ENCODE measurements at regions not wholly inside any gene's neighbourhood (a gene's known extent, or its start where the extent isn't known, plus 50 kb on each side); places are given as distances from the start of the nearest gene placed in this dataset.

DNA sequence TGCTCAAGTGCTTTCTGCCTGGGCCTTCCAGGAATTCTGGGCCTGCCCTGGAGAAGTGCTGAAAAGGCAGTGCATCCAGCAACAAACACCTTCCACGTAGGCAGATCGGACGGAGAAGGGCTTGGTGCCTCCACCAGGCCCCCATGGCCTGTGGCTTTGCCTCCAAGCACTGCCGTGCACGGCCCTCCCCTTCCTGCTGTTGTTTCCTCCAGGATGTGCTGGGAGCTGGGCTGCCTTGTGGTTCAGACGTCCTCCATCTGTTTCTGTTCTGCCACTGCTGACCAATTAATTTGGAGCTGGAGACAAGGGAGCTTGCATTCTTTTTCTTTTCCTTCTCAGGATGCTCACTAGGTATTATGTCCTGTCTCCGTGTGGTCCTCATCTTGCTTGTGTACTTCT, 197.0 kb downstream of the HRH4 start:
- no peak overlapping the region for H2BK120ac ChIP-seq (replicated peaks; ENCODE audit: low read depth, low read length)
- no peak overlapping the region for H2BK15ac ChIP-seq (ENCODE audit: low read length)
- H4K8ac ChIP-seq (ENCODE audit: extremely low read depth, insufficient read depth, low read length) = no peak overlapping the region; the same call in 1 of the 2 replicates
- WGBS, 2 experiments (ENCODE audit: extremely low coverage in 1 of 2, insufficient coverage in 1 of 2, insufficient read length in 1 of 2, insufficient replicate concordance in 2 of 2, low coverage in 1 of 2, low lambda C conversion rate in 2 of 2, missing lambda C conversion rate in 1 of 2) = 88% methylated on average over 7 of the region's 7 CpGs; no CpG with 5 or more reads in 1 of the 2 experiments
- no peak overlapping the region for H3K14ac ChIP-seq (ENCODE audit: insufficient read length)
- no peaks in the 10 kb centered on the region; a peak in 1 of 7 replicates for H3K27me3 ChIP-seq (replicated peaks in 1 of 4; ENCODE audit: control insufficient read depth in 3 of 4, extremely low read depth in 1 of 4, insufficient read depth in 3 of 4, low read length in 3 of 4)
- H4K20me1 ChIP-seq (replicated peaks in 1 of 2; ENCODE audit: control insufficient read depth in 1 of 2, insufficient read depth in 2 of 2, low read length in 2 of 2) = no peaks in the 10 kb centered on the region
- H2BK12ac ChIP-seq (ENCODE audit: low read depth, low read length) = no peak overlapping the region
- no peak overlapping the region for H3K56ac ChIP-seq (replicated peaks; ENCODE audit: insufficient read length, low read depth, low read length)
- no peaks in the 10 kb centered on the region for H3K79me2 ChIP-seq (ENCODE audit: control insufficient read depth in 1 of 2, insufficient read depth in 2 of 2, low read length in 2 of 2)
- H2AFZ ChIP-seq (ENCODE audit: low read length) = no peak overlapping the region
- H3K4me3 ChIP-seq (ENCODE audit: extremely low read depth in 1 of 4, insufficient read depth in 2 of 4, low read depth in 3 of 4, low read length in 4 of 4) = no peak overlapping the region
- no peak overlapping the region for H3K4me2 ChIP-seq (ENCODE audit: insufficient read depth in 1 of 2, low read depth in 2 of 2, low read length in 2 of 2)
- H3K23ac ChIP-seq (ENCODE audit: insufficient read length) = no peak overlapping the region
- H3K9me3 ChIP-seq (ENCODE audit: insufficient read depth in 2 of 2, low read depth in 1 of 2, low read length in 1 of 2) = no peaks in the 10 kb centered on the region
- no peaks in the 10 kb centered on the region for H3K36me3 ChIP-seq (ENCODE audit: control insufficient read depth in 2 of 4, insufficient read depth in 4 of 4, low read length in 3 of 4)
- H3K18ac ChIP-seq (ENCODE audit: extremely low read depth, low read length) = no peak overlapping the region
- no peak overlapping the region for H2BK5ac ChIP-seq (ENCODE audit: low read depth, low read length)
- no peak overlapping the region for H3K4ac ChIP-seq (replicated peaks; ENCODE audit: insufficient read length, low read depth, low read length)
- H2BK20ac ChIP-seq (ENCODE audit: low read length) = no peak overlapping the region
- no peak overlapping the region for H4K91ac ChIP-seq (replicated peaks; ENCODE audit: insufficient read length, low read length)
- no peak for FAIRE-seq
- H3K9ac ChIP-seq (replicated peaks in 1 of 4; ENCODE audit: extremely low read depth in 1 of 4, low read depth in 3 of 4, low read length in 3 of 4) = no peak overlapping the region
- no peaks in the 10 kb centered on the region for H3K4me1 ChIP-seq (replicated peaks in 1 of 4; ENCODE audit: control insufficient read depth in 3 of 4, insufficient read depth in 4 of 4, low read length in 3 of 4)
- POLR2A ChIA-PET (ENCODE audit: partially characterized antibody) = interaction anchor here (0.7 kb wide), 1 partner anchor 134 kb away, joined by 3 read pairs; no protein-coding TSS in a partner anchor
- no peaks in the 10 kb centered on the region; the same call in 1 of the 2 replicates for H3K23me2 ChIP-seq (ENCODE audit: low read depth, low read length)
- no peak overlapping the region for H3K27ac ChIP-seq (ENCODE audit: low read depth, low read length)
- no peak for DNase-seq (ENCODE audit: low read depth in 1 of 2, low spot score in 2 of 2)
- H4K5ac ChIP-seq (ENCODE audit: insufficient read length, low read depth, low read length) = no peak overlapping the region
- no peak overlapping the region for H2AK5ac ChIP-seq (ENCODE audit: low read depth, low read length)
- H3K79me1 ChIP-seq (ENCODE audit: low read depth, low read length) = no peaks in the 10 kb centered on the region
- CTCF ChIA-PET (ENCODE audit: partially characterized antibody) = interaction anchor here (0.5 to 1.3 kb wide), 3 partner anchors 15 to 151 kb away, joined by 3 to 4 read pairs (median 3); no protein-coding TSS in a partner anchor
- TF ChIP-seq RFX5 (IDR thresholded peaks at IDR 0.05; ENCODE audit: borderline replicate concordance, low read depth, low read length) (no peak), KDM1A (IDR thresholded peaks at IDR 0.05; ENCODE audit: borderline replicate concordance, low read length) (no peak), HDAC2 (IDR thresholded peaks at IDR 0.05; ENCODE audit: borderline replicate concordance in 1 of 2, low read depth in 2 of 2, low read length in 2 of 2) (no peak), HDAC6 (IDR thresholded peaks at IDR 0.05; ENCODE audit: low read depth, low read length) (no peak), BRCA1 (IDR thresholded peaks at IDR 0.05; ENCODE audit: low read depth, low read length) (no peak), ZNF274 (IDR thresholded peaks at IDR 0.05; ENCODE audit: borderline replicate concordance, extremely low read depth, low read length) (no peak), NANOG (IDR thresholded peaks at IDR 0.05; ENCODE audit: insufficient read depth, low read depth, low read length, poor library complexity, severe bottlenecking) (no peak), POLR2AphosphoS5 (IDR thresholded peaks at IDR 0.05; ENCODE audit: low read depth, low read length) (no peak), RBBP5 (IDR thresholded peaks at IDR 0.05; ENCODE audit: borderline replicate concordance, low read depth, low read length) (no peak), YY1 (IDR thresholded peaks at IDR 0.05; ENCODE audit: low read depth, low read length) (no peak), TAF7 (optimal IDR thresholded peaks at IDR 0.05; ENCODE audit: borderline replicate concordance, low read depth, low read length) (no peak), KDM5A (IDR thresholded peaks at IDR 0.05; ENCODE audit: low read length) (no peak)
- TF ChIP-seq, protein P1, sequence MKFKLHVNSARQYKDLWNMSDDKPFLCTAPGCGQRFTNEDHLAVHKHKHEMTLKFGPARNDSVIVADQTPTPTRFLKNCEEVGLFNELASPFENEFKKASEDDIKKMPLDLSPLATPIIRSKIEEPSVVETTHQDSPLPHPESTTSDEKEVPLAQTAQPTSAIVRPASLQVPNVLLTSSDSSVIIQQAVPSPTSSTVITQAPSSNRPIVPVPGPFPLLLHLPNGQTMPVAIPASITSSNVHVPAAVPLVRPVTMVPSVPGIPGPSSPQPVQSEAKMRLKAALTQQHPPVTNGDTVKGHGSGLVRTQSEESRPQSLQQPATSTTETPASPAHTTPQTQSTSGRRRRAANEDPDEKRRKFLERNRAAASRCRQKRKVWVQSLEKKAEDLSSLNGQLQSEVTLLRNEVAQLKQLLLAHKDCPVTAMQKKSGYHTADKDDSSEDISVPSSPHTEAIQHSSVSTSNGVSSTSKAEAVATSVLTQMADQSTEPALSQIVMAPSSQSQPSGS (IDR thresholded peaks at IDR 0.05; ENCODE audit: low read length) = no peak
